ENCODE measurements at regions not wholly inside any gene's neighbourhood (a gene's known extent, or its start where the extent isn't known, plus 50 kb on each side); places are given as distances from the start of the nearest gene placed in this dataset.

GRCh38 chr10:117673230-117674010 is 130.9 kb downstream of the EMX2 start:
- no peak for DNase-seq

- DNase-seq = no peak
Observed at GRCh38 chr10:117674201-117674600, 131.7 kb downstream of the EMX2 start.

DNA sequence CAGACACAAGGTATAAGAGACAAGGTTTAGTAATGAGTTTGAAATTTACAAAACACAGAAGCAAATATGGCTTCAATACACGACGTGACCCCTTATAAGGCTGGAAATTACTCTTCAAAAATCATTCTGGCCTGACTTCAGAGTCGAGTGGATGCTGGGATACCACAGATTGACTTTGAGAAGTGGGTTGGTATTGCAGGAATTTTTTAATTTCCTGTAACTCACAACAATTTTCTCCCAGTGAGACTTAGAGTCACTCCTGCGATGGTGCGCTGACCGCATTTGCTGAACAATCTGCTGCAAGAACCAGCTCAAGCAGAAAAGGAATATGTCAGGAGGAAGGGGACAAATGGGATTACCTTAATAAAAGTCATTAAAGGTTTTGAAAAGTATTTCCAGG is 132.1 kb downstream of the EMX2 start:
- no peak for DNase-seq

- DNase-seq = no peak
Observed at GRCh38 chr10:117675514-117676055, 133.0 kb downstream of the EMX2 start.

DNA sequence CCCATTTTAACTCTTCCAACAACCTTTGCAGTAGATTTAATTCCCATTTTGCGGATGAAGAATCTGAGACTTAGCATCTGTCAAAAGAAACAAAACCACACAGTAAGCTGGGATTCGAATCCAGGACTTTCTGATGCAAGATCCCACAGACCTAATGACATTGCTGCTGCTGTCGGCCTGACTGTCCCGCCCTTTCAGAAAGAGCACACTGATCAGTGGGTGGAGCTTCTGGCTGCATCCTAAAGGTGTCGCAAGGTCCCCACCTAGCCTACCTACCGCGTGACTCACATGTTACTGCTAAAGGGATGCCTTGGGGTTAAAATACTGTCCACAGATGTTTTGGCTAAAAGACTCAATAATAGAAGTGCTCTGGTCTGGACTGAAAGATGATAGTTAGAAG is 134.7 kb downstream of the EMX2 start:
- no peak for DNase-seq

- DNase-seq = no peak
Observed at GRCh38 chr10:117677890-117678500, 135.4 kb downstream of the EMX2 start.

GRCh38 chr10:117680601-117681000 is 138.1 kb downstream of the EMX2 start:
- no peak for DNase-seq

DNA sequence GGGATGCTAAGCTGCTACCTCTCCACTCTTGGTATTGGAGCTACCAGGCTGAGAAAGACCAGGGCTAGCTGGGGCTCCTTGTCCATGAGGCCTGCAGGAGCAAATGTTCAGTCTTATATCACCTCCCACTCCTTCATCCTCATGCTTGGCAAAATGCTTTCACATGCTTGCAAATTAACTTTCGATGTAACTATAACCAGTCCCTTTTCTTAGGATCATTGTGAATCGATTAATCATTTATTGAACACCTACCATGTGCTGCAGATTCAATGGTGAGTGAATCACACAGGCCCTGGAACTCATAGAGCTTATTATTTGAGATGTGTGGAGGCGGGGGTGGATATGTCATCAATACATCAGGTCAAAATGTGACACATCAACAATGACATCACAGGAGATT is 138.6 kb downstream of the EMX2 start:
- DNase-seq = no peak

DNA sequence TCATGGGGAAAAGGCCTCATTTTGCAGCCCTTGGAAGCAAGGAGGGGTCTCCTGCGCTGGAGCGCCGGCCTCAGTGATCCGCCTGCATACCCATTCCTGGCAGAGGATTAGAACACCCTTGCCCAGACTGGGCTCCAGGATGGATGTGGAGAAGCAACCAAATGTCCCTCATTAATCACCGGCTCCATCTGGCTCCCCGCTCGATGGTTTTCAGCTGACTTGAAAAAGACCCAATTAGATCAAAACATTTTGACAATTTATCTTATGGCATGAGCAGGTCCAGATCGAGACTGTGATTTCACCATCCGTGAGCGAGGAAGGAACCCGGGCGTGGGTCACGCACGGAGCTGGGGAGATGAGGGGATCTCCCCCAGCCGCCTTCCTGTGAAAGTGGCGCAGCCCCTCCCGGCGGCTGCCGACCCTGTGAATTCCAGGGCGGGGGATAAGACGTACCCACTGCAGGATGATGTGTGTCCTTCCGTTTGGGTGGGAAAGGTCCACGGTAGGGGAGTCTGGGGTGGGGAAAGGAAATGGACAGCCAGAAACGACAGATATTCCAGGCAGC is 141.6 kb downstream of the EMX2 start:
- no peak for DNase-seq

GRCh38 chr10:117684672-117685211 is 142.2 kb downstream of the EMX2 start:
- DNase-seq = no peak

DNA sequence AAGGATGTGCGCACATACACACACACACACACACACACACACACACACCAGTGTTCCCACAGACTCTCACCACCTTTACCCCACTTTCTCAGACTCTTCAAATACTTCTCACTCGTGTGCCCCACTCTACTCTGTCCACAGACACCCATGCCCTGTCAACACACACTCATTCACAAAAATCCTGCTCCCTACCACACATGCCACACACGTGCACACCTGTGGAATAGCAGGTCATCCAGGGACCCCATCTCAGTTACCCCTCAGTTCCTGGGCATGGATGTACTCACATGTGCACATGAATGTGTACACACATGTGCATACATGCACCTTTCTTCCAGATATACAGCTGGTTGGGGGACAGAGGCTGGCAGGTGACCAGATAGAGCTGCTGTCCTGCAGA is 142.9 kb downstream of the EMX2 start:
- DNase-seq = no peak

DNA sequence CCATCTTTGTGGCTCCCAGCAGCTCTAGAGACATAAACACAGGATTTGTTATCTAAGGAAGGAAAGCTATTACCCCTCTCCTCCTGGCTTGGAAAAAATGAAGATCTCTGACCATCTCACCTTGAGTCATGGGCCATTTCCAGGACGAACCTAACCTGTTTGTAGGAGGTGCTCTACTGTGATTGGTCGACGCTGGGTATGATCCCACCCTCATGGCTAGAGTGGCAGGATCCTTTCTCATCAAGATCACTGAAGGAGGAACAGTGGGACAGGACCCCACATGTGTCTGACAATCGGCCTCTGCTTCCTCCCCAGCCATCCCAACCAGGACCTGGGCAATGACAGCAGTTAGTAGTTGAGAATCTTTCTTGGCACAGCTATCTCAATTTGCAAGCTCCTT is 144.1 kb downstream of the EMX2 start:
- DNase-seq = no peak

DNA sequence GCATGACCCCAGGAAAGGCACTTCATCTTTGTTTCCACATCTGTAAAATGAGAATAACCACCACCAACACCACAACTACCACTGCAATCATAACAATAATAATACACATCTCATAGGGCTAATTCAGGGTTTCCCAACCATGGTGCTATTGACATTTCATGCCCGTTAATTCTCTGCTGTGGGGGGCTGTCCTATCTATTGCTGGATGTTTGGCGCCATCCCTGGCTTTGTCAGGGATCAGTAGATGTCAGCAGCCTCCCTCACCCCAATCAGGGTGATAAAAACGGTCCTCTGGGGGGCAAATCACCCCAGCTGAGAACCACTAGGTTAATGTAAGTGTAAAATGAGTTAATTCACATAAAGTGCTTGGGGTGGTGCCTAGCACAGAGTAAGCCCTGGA is 145.8 kb downstream of the EMX2 start:
- DNase-seq = no peak

- no peak for DNase-seq
Observed at GRCh38 chr10:117689566-117689965, 147.0 kb downstream of the EMX2 start.

DNA sequence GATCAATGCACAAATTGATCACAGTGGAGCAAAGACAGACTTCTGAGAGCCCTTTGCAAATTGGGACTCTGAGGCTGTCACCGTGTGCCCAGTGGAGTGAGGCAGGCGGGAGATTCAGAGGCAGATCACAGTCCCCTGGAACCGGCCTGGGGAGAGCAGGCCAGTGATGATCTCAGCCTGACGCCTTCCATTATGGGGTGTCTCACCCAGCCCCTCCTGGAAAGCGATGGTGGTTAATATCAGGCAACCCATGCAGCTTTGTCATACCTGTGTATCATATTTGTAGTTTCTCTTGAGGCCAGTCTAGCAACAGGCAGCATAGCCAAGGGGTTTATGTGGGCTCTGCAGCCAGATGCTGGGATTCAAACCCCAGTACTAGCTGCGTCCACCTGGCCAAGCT is 147.8 kb downstream of the EMX2 start:
- no peak for DNase-seq

DNA sequence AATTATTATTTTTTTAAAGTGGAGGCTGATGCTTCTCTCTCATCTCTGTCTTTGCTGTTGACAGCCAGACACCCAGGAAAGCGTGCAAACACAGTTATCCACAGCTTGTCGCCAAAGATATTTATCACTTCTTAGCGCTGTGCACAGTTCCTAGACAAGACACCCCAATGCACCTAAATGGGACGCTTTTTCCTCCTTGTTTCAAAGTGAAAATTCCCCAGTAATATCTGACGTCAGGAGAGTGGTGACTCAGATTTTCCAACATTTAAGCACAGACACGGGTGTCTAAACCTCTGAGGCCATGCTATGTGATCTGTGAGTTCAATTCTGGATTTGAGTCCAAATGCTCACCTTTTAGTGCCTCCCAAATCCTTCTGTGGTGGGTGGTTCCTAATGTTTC is 151.6 kb downstream of the EMX2 start:
- DNase-seq = no peak

DNA sequence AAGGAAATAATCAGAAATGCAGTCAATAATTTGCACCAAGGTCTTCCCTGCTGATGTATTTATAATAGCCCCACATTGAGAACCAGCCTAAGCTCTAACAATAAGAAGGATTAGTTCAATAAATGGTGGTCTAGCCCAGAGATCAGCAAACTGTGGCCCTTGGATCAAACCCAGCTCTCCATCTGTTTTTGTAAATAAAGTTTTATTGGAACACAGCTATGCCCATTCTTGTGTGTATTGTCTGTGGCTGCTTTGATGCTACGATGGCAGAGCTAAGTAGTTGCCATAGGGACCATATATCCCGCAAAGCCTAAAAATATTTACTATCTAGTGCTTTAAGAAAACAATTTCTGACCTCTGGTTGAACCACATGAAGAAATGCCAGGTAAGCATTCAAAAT is 154.9 kb downstream of the EMX2 start:
- no peak for DNase-seq

GRCh38 chr10:117698809-117699208 is 156.3 kb downstream of the EMX2 start:
- DNase-seq = no peak

- no peak for DNase-seq
Observed at GRCh38 chr10:117699436-117700075, 157.0 kb downstream of the EMX2 start.

DNA sequence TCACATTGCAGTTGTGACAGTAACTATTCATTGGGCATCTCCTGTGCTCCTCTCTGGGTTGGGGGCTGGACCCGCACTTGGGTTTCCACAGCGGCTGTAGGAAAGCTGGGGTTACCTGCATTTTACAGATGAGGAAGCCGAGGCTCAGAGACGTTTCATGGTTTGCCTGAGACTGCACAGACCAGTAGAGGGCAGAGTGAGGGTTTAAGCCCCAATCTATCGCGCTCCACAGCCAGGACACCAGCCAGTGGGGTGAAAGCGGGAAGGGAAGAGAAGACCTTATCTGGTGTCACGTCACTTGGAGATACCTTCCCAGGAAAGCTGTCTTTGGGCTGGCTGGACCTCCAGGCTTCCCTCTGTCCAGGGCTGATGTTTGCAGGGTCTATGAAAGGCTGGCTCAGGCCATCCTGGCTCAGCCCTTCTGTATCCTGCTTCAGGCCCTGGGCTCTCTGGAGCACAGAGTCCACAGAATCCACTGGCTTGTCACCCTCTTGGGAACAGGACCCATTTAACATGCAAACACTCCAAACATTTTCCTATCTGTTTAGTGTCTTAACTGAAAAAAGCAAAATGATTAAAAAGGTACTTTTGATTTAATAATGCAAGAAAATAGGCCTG is 167.7 kb downstream of the EMX2 start:
- no peak for DNase-seq

DNA sequence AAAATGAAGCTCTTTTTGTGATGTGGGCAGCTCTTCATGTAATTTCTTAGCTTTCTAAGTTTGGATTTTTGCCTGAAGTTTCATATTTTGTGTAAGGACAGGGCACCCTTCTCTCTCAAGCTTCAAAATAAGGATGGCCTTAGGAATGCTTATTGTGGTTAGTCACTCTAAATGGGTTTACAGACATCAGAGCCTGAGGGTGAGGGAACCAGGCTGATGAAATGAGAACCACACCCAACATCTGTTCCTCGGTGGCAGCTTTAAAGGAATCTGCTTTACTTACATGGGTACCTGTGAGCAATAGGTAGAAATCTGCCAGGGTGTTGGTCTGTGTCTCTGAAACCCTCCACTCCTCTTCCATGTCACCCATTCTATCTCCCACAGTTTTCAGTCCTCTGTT is 174.3 kb downstream of the EMX2 start:
- DNase-seq = no peak
